HG03558 (cell line): ENCODE measurements at regions not wholly inside any gene's neighbourhood (a gene's known extent, or its start where the extent isn't known, plus 50 kb on each side); places are given as distances from the start of the nearest gene placed in this dataset.

Experiments used
- ATAC-seq: cut with Tn5 transposase; IDR thresholded peaks from one replicate; pipeline ENCODE4 v1.9.1; 2021; ENCODE audit warnings: moderate number of reproducible peaks; ENCODE audit not compliant: unreplicated experiment; ENCODE audit errors: extremely low read depth

DNA sequence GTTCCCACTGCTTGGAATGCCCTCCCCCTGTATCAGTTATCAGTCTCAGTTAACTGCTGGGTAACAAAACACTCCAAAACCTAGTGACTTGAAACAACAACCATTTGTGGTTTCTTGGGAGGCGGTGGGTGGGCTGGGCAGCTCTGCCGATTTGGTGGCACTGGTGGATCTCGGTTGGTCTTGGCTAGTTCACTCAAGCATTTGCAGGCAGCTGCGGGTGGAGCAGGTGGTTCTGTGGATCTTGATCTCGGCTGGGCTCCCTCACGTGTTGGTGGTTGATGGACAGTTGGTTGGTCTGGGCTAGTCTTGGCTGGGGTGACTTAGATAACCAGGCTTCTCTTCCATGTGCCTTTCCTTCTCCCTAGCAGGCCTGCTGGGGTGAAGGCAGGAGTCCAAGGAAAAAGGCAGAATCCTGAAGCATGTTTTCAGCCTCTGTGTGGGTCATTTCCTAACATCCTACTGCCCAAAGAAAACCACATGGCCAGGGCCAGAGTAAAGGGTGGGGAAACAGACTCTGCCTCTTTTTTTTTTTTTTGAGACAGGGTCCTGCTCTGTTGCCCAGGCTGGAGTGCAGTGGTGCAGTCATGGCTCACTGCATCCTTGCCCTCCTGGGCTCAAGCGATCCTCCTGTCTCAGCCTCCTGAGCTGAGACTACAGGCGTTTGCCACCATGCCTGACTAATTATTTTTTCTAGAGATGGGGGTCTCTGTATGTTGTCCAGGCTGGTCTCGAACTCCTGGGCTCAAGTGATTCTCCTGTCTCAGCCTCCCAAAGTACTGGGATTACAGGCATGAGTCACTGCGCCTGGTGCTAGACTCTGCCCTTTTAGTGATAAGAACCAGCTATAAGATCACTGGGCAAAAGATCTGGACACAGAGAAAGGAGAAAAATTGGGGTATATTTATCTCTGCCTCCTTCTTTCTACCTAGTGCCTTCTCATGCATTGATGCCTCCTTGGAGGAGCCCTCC is 183.7 kb downstream of the RGS3 start:
- no peak for ATAC-seq

DNA sequence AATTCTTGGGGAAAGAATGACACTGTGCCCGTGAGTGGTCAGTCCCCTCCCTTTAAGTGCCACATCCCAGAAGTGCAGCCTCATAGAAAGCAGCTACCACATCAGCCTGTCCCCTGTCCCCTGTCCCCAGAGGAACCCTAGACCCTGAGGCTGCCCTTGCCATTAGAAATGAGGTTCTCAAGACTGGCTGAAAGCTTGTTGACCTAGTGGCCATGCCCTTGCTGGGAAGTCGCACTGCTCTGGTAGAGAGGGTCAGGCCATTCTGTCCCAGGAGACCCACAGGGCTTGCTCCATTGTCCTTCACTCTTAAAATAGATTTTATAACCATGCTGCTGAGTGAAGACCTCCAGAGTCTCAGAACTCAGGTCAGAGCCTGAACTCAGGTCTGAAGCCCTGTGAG is 184.5 kb downstream of the RGS3 start:
- no peak for ATAC-seq

DNA sequence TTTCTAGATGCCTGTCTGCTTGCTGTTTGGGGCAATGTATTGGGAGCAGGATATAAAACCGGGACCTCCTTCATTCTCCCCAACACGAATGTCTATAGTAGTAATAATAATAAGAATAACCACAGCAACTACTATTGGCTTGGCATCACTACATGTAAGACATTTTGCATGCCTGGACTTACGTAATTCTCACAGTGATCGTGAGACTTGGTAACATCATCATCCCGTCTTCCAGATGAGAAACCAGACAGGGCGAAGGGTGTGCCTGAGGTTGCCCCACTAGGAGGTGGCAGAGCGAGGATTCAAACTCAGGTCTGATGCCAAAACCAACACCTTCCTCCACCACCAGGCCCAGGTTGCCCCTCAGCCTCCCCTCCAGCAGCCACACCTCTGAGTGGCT is 185.1 kb downstream of the RGS3 start:
- no peak for ATAC-seq

DNA sequence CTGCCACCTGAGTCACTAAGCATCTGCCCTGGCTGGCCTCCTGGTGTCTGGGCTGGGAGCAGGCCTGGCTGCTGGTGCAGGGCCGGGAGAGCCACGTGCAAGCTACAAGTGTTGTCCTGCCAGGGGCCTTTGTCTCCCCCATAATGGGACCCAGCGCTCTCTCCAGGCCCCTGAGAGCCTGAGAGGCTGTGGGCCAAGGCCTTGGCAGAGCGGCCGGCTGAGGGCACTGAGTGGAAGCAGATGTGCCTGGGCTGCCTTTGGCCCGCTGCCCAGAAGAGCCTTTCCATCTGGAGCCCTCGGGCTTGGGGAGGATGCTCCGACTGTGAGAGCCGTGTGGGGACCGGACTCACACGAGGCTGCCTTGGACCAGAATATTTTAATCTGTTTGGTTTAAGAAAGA is 185.5 kb downstream of the RGS3 start:
- ATAC-seq, result no peak

DNA sequence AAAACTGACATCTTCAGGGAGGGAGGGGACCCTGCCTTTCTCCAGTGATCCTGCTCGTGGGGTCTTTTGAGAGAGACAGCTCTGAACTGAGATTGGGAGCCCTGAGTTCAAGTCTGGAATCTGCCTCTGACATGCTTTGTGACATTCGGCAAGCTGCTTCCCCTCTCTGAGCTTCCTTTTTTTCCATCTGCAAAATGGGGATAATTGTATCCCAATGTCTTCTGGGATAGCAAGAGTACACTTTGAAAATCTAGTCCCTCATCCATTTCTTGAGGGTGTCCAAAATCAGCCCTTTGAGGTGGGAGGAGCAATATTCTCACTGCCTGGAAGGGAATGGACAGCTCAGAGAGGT is 186.3 kb downstream of the RGS3 start:
- no peak for ATAC-seq

DNA sequence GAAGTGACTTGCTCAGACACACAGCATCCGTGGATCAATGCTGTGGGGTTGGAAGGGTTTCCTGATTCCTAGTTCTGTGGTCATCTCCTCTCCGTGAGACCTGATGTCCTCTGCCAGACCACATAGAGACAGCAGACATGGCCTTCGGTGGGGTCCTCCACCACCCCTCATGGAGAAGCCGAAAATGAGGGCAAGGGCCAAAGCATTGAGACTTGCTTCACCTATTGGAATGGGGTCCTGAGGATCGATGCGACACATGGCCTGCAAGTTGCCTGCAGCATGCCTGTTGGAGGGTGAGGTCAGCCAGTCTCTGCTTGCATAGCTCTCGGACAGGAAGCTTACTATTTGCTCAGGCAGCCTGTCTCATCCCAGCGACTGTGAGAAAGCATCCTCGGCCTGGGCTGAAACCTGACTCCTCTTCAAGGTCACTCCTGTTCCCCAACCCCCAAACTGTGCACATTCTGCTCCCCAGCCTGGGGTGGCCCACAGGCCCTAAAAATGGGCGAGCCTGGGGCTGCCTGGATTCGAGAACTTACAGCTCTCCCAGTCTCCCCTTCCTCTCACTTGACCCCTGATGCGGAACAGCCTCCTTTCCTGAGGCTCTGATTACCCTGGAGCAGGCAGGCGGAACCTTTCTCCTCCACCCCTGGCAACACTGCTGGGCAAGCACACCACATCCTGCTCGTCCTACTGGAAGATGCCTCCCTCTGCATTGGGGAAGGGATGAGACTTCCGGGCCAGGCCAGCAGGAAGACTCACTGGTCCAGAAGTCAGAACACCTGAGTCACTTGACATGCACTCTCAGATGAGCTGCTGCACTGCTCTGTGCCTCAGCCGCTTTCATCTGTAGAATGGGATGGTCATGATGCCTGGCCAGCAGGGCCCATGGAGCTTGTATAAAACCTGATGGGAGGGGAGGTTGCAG is 186.9 kb downstream of the RGS3 start:
- ATAC-seq, result no peak

DNA sequence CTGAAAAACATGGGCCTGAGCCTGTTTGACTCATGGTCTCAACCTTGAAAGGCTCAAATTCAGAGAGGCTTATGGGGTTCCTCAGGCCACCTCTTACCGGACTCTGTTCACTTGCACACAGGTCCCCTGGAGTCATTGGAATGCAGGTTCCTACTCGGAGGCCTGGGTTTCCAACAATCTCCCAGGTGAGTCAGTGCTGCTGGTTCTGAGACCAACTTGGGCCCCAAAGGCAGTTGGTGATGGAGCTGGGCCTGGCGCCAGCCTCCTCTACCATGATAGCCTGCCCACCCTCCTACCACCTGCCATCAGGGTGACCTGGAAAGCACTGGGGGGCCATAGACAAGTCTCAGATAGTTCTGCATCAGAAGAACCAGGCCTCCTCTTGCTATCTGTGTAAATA is 188.4 kb downstream of the RGS3 start:
- ATAC-seq, result no peak

DNA sequence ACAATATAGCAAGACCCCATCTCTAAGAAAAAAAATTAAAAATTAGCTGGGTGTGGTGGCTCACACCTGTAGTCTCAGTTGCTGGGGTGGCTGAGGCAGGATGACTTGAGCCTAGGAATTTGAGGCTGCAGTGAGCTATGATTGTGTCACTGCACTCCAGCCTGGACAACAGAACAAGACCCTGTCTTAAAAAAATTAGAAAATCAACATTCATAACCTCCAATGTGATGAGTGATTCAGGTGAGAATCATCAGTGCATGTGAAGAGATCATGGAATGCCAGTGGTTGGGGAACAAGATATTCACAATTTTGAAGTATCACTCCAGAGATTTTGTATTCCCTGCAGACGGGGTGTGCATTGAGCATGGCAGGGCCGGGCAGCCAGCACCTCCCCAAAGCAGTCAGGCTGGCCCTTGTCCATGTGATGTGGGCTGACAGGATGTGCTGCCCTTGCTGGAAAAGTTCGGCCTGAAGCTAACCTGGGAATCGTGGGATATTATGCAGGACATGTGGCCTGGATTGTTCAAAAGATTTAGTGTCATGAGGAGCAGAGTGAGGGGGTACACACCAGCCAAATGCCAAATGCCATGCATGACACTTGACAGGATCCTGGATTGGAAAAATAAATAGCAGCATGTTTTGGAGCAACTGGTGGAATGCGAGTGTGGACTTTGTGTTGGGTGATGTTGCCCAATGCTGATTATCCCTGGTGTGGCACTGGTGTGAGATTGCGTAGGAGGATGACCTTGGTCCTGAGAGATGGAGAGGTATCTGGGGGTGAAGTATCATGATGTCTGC is 189.0 kb downstream of the RGS3 start:
- ATAC-seq, result no peak

DNA sequence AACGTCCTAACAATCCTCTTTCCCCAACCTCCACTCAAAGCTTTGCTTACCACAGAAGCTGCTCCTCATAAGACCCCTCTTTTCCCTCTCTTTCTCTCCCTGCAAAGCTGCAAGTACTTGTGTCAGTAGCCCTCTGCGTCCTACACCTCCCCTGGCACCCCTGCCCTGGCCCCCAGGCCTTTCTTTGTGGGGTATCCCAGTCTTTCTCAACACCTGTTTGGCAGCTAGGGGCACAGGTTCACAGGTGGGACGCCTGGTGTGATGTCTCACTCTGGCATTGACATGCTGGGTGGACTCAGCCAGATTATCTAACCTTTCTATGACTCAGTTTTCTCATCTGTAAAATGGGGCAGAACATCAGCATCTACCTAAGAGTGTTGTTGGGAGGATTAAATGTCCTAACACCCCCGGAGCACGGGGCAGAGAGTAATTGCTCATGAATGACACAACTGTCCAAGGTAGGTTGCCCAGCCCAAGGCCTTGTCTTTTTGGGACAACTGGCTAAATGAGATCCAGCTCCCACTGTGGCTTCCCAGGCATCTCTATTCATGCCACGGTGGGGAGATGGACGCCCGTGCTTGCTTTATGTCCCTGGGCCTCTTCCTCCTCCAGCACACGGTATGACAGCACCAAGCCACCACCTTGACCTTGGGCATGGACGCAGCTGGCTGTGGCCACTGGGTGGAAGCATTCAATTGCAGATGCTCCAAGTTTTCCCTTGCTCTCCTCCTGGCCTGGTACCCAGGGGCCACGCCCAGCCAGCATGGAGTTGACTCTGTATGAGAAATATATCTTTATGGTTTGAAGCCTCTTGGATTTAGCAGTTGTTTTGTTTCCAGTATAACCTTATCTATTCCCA is 190.4 kb downstream of the RGS3 start:
- no peak for ATAC-seq

DNA sequence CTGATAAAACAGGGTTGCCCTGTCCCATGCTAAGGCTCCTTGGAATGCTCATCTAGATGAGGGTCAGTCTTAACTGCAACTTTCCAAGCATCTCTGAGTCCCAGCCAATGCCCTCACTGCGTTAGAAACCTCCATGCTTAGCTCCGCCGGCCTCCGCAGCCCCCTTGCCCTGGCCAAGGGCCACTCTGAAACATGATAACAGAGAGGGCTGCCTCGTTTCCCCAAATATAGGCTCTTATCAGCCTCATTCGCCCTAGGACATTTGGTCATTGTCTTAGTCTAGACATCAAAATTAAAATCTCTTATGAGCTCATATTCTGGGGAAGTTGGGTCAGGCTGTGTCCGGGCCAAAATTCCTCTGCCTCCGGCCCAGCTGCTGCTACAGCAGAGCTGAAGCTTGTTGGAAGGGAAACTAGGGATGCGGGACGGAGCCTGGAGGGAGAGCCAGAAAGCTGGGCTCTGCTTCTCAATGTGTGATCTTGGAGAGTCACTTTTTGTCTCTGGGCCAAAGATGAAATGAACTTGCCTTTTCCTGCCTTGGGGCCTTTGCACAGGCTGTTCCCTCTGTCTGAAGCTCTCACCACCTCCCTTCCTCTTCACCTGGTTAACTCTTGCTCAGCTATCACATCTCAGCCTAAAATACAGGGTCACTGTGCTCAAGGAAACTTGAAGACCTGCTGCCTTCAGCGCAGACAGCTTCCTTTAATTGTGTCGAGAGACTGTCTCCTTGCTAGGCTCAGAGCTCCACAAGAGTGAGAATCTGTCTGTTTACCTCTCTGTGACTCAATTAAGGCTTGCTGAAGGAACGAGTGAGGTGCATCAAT is 191.3 kb downstream of the RGS3 start:
- ATAC-seq, result no peak

DNA sequence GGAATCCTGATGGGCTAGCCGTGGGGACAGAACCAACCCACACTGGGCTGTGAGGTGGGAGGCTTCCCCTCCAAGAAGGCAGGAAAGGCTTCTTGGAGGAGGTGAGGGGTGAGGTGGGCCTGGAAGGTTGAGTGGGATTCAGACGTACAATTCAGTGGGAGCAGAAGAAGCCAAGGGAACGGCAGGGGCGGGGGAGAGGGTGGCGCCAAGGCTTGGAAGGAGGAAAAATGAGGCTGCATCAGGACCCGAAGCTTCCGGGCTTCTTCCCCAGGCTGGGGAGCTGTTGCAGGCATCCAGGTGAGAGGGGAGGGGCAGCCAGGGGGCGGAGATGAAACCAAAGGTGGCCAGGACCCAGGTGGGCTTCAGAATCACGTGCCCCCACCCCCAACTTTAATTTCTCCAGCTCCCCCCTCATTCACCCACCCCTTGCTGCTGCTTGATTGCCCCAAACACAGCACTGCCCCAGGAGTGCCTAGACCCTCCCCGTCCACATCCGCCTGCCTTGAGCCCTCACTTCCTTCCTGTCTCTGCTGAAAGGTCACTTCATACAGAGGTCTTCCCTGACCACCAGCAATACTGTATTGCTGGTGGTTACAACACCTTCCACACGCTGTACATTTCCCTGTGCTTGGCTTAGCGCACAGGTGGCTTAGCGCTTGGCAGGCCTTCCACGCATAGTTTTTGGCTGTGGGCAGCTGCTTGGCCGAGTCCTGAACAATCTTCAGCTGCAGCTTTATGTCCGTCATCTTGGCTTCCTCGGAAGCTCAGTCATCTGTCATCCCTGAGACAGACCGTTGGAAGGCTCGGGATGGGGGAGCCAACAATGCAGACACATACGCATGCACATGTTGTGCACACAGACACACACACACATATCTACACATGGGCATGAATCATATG is 193.5 kb downstream of the RGS3 start:
- no peak for ATAC-seq

DNA sequence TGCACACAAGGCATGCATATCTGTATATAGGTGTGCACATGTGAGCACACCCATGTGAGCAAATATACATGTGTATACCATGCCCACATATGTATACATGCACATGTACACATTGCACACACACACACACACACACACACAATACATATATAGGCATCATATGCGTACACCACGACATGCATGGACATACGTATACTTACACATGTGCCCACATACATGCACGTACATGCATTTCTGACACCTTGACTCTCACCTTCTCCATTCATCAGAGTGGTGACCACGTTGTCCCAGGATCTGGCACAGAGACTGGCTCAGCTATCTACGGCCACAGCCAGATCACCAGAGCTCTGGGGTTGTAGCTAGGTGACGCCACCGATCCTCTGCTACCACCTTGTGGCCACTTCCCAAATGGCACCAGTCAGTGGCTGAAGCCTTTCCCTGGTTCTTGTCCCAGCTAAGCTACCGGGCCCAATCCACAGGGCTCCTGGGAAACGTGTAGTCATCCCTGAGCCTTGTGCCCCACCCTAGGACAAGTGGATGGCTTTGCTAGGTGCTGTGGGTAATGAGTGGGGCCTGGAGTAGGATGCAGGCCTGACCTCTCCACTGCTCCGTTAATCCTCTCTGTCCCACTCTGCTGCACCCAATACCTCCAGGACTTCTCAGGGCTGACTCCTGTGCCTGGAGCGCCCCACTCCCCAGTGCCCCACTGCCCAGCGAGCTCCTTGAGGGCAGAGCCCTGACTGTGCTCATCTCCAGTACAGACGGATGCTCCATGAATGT is 194.4 kb downstream of the RGS3 start:
- peak; percentile 60 for ATAC-seq

DNA sequence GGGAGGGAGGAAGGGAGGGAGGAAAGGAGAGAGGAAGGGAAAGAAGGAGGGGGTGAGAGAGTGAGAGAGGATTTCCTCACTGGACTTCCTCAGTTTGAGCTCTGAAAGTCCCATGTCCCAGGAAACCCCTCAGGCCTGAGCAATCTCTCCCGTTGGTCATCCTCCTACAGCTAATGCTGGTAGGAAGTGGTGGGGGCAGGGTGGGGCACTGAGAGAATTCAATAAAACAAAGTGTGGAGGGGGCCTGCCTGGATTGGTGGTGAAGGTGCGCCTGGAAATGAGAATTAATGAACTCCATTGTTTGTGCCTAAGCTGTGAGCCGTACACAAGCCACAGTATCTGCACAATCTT is 195.0 kb downstream of the RGS3 start:
- no peak for ATAC-seq

DNA sequence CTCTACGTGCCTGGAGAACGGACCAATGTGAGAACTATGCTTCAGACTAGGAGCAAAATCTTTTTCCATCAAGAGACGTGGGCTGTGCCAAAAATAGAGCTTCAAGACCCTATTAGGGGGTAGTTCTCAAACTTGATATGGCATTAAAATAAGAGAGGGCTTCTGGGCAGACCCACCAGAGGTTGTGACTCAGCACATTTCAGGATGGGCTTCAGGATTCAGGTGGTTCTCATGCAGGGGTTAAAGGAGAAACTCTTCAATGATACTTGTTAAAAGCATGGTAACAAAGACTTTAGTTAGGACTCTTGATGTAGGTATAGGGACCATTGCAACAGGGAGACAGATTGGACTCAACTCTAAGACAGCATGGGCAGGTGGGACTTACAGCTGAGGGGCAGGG is 195.5 kb downstream of the RGS3 start:
- no peak for ATAC-seq

DNA sequence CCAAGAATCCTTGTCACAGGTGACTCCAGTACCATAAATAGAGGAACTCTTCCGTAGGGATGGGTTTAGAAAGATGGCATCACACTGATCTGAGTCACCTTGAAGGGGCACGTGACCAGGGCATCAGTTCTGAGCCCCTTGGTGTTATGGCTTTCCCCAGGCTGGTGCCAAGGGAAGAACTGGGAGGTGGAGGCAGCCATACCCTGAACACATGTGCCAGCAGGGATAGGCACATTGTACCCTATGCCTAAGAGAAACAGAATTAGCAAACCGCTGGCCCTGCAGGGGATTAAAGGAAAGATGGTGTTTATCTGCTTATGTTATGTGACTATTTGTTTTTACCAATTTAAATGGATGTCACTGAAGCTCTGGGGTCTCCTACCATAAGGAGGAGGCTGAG is 196.2 kb downstream of the RGS3 start:
- ATAC-seq, result no peak

DNA sequence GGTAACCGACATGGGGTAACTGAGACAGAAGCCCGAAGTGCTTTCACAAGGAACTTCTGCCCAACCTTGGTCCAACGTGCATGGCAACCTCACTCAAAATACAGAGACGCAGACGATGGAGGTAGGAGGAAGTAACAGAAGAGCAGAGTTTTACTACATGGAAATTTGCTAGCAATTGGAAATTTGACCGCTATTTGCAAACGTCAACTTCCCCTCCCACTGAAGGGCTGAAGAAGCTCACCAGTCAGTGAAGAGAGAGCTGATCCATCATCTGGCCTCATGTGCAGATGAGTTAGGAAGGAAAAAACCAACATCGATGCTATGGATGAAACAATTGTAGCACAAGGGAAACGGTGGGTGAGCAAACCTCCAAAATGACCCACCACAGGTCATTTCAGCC is 196.7 kb downstream of the RGS3 start:
- ATAC-seq, result no peak

DNA sequence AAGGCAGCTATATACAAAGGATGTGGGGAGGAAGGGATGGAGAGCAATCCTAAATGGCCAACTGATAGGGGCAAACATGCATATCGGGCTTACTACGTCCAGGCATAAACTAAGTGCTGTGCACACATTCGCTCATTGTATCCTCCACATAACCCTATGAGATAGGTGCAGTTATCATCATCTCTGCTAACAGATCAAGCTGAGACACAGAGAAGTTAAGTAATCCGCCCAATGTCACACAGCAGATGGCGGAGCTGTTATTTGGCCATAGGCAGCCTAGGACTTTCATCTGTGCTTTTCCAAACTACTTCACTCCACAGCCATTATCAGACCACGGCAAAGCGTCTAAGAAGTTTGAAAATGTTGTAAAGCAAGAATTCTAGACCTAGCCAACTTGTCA is 197.5 kb downstream of the RGS3 start:
- no peak for ATAC-seq
